GM18505 (cell line): ENCODE measurements at regions not wholly inside any gene's neighbourhood (a gene's known extent, or its start where the extent isn't known, plus 50 kb on each side); places are given as distances from the start of the nearest gene placed in this dataset.
"Not testable (repeated sequence)": the region's sequence is repeated elsewhere in the genome, so short reads cannot be mapped to it uniquely, and the experiment has no call there.

Source experiments
- ATAC-seq: cut with Tn5 transposase; IDR thresholded peaks from one replicate; pipeline ENCODE4 v1.9.1; 2021; ENCODE audit not compliant: unreplicated experiment
- POLR2A ChIP-seq: IDR thresholded peaks from 4 replicates; pipeline ENCODE4 v1.6.1; 2011; ENCODE audit warnings: borderline replicate concordance; ENCODE audit not compliant: insufficient read depth, insufficient read length; ENCODE audit errors: extremely low read depth

DNA sequence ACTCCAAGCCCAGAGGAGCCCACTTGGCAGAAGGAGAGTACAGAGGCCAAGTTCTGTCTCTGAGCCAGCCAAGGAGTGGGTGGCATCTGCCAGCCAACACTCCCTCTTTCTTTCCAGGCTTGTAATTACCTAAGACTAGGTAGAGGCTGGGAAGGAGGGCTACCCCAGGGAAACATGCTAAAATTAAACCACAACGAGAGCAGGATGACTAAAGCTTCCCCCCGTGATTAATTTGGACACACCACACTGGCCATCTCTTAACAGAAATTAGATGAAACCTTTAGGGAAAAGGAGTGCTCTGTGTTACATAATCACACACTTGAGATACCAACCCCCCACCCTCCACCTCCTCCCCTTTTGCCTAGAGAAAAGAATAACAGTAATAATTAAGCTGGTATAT, 102.1 kb upstream of the ZC3H12A start:
- TF ChIP-seq POLR2A, result no peak

DNA sequence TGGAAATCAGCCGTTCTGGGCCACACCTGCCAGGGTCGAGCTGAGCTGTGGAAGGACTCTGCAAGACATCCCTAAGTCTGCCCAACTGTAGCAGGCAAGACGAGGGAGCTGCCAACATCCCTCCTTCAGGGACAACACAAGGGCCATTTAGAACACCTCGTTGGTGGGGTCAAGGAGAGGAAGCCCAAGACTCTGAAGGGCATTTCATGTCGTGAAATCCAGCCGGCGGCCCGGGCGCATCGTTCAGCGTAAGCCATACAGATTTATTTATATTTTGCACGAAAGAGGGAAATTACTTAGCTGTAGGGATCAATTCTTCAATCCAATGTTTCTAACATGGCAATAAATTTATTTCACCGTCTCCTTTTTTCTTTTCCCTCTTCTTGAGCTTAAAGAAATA, 101.7 kb upstream of the ZC3H12A start:
- no peak for TF ChIP-seq POLR2A

More for the DNA sequence above, 102.1 kb upstream of the ZC3H12A start:
- no peak for ATAC-seq

DNA sequence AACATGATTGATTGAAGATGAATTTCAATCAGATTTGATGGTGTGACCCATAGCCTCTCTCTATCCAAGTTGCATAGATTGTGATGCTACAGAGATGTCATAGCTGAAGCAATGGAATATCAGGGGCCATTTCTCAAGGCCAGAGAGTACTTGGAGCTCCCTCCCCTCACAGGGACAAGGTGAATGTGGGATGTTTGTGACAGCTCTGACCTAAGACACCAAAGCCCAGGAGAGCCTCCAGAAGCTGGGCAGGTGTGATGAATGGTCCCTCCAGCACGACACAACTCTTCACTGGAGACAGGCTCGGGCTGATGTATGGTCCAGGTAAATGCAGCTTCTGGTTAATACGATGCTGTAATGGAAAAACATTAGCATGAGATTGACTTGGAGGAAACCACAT, 101.0 kb upstream of the ZC3H12A start:
- ATAC-seq, result no peak
- TF ChIP-seq POLR2A, result no peak

More for the DNA sequence above, 101.7 kb upstream of the ZC3H12A start:
- ATAC-seq, result no peak

DNA sequence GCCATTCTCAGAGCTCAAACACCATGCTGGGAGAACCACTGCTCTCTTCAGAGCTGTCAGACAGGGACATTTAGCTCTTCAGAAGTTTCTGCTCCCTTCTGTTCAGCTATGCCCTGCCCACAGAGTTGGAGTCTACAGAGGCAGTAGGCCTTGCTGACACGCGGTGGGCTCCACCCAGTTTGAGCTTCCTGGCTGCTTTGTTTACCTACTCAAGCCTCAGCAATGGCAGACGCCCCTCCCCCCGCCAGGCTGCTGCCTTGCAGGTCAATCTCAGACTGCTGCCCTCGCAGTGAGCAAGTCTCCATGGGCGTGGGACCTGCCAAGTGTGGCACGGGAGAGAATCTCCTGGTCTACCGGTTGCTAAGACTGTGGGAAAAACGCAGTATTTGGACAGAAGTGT, 93.8 kb upstream of the ZC3H12A start:
- not testable (repeated sequence) for ATAC-seq

DNA sequence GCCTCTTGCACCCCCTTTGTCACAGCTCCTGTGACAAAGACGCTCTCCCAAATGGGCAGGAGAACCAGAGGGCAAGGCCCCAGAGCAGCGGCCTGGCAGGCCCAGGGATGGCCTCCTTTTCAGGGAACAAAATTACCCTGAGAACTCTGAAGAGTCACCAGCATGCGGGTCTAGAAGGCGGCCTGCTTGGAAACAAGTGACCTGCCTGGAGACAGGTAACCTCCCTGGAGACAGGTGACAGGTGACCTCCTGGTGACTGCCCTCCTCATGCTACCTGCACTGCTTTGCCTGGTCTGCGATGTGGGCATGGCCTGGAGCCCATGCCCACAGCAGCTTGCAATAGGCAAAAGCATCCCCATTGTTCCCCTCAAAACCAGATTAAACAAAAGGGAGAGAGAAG, 86.5 kb upstream of the ZC3H12A start:
- no peak for TF ChIP-seq POLR2A
- ATAC-seq, result no peak

DNA sequence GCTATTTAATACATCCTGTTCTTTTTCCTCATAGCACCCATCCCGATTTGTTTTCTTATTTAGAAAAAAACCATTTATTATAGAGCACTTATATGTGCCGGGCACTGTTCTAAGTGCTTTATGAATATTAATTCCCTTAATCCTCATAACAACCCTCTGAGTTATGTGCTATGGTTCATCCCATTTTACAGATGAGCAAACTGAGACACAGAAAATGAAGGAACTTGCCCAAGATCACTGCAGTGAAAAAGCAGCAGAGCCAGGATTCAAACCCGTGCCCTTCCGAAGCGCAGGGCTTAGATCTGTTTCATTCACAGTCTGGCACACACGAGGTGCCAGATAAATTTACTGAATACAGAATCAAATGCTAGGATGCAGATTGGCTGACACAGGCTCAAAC, 85.1 kb upstream of the ZC3H12A start:
- TF ChIP-seq POLR2A, result no peak
- no peak for ATAC-seq

DNA sequence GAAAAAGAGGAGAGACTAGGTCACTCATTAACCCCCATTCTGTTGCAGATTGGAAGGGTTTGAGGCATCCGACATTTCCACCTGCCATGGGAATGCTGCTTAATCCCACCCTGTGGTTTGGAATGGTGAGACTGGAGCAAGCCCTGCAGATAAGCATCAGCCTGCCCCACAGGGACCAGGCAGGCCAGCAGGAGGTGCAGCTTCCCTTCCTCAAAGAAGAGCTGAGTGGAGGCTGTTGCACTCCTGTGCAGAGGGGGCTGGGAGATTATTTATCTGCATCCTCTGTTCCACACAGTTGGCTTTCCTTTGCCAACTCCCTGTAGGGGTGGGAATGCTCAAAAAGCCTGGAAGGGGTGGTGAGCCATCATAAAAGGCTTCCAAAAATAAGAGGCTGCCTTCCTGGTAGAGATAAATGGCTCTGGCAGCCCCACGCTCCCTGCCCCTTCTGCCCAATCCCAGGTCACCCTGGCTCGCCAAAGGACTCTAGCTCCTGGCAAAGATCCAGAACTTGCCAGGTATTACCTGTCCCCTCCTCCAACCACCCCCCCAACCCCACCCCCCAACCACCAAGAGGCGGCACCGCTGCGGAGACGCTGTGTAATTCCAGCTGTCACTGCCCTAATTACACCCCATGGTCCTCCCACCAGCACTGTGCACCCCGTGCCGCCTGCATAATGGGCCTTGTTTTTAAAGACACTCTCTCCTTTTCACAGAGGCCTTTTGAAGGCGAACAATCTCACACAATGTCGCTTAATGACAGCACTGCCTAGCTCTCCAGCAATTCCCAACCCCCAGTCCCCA, 83.0 kb upstream of the ZC3H12A start:
- no peak for TF ChIP-seq POLR2A
- no peak for ATAC-seq

DNA sequence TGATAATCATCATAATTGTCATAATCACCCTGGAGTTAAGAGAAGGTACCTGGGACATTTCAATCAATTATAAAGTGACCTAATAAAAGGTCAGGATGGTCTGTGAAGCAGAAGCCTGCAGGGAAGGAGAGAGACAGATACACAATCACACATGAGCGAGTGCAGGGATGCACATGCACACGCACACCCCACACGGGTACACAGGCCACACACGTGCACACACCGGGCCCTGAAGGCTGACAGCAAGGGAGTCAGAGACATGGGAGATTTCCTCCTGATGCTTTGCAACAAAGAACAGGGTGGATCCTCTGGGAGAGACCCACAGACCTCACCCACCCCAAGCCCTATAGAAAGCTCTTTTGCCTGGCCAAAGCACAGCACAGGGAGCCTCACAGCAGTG, 82.3 kb upstream of the ZC3H12A start:
- ATAC-seq, result no peak
- TF ChIP-seq POLR2A, result no peak

DNA sequence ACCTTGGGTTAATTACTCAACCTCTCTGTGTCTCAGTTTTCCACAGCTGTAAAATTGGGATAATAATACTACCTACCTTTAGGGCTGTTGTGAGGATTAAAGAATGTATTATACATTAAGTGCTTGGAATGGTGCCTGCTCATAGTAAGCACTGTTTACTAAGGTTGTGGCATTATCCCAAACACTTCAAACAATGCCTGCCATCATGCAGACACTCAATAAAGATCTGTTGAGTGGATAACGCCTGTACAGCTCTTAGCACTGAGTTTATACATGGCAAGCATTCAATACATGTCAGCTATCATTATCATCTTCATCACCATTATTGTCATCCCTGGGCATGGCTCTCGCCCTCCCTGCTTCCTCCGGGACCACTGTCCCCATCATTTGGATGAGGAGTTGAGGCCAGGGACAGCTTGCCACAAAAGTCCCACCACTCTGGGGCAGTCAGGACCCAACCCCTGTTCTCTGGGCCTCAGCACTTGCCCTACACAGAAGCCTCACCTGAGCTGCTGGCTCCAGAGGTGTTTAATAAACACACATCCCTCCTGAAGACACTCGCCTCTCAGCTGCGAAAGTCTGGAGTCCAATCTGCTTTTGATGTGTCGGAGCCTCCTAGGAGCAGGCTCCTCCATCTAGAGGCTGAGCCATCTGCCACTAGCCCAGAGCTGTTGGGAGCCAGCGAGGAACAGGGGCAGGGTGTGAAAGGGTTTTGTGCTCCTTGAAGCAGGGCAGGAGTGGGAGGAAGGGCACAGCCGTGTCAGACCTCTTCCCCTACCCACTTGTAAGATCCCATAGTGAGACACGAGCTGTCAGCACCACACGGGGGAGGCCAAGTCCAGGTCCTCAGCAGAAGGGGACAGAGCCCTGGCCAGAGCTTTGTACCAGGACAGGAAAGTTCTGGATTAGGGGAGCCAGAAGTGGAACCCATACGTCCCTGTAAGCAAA, 80.9 kb upstream of the ZC3H12A start:
- ATAC-seq, result no peak
- no peak for TF ChIP-seq POLR2A

DNA sequence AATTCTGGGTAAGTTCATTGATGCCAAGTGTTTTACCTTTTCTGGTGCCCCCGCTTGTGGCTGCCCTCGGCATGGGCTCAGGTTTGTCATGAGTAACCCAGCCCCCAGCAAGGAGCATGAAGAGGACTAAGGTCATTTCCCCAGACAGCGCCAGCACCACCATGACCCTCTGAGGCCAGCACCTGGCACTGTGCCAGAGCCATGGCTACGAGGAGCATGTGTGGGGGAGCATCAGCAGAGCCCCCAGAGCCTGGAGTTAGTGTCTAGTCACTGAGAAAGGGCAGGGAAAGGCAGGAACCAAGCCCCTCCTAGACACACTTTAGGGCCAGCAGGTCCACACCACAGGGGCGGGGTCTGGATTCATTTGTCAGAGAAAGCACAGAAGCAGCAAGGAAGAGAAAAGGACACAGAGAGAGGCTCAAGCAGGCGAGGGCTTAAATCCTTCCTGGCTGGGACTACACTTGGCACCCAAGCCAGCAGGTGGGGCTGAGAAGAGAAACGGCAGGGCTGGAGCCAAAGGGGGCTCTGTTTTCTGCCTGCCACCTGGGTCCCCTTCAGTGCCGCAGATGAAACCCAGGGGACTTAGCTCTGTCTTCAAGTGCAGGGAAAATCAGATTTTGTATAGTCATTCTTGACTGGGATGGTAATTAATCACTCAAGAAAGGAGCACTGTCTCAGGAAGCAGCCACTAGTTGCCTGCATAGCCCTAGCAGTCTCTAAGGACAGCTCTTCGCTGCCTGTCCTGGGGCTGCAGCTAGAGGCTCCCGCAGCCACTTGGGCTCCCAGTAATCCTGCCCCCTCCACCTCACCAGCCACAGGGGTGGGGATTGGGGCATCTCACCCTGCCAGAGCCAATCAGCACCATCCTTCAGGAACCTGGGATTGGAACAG, 79.6 kb upstream of the ZC3H12A start:
- ATAC-seq, result no peak
- TF ChIP-seq POLR2A, result no peak

DNA sequence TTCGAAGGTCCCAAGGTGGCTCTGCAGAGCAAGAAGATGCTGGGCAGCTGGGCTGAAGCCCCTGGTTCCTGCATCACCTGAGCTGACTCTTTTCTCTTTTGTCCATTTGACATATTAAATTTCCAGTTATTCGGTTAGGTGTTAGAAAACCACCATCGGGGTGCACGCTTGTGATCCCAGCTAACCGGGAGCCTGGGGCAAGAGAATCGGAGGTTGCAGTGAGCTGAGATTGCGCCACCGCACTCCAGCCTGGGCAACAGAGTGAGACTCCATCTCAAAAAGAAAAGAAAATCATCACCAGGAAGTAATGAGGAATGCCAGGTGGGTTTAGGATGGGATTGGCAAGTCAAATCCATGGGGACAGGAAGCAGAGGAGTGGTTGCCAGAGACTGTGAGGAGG, 76.3 kb upstream of the ZC3H12A start:
- ATAC-seq, result no peak
- TF ChIP-seq POLR2A, result no peak

DNA sequence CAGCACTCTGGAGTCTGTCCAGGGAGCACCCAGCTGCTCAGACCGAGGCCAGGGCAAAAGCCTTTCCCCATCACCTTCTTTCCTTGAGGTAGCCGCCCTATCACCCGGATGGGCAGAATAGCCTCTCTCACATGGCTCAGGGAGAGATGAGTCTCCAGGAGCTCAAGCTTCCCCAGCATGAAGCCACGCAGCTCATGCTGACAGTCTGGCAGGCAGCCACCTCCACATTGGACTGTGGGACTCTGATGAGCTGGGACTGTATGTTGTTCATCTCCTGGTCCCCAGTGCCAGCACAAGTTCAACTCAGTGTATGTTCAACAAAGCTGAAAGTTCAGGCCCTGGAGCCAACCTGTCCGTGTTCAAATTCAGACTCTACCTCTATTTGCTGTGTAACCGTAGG, 75.2 kb upstream of the ZC3H12A start:
- ATAC-seq, result no peak
- no peak for TF ChIP-seq POLR2A

DNA sequence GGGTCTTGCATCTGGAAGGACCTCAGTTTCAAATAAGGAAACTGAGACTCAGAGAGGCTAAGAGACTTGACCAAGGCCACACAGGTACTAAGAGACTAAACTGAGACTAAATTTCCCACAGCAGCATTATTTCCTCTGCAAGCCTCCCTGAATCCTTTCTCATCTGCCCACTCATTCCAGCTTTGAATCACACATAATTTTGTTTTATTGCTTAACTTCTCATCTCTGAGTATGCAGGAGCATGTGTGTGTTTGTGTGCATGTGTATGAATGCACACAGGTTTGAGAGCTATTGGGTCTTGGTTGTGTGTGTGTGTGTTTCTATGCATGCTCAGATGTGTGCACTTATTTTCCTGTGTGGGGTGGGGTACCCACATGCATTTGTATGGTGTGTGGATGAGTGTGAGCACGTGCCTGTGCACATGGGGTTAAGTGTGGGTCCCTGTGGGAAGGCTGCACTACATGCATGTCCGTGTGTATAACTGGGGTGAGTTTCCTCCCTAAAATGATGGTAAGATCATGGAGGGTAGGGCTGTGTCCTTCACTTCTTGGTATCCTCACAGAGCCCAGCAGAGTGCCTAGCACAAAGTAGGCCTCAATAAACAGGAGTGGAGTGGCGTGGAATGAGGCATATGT, 74.4 kb upstream of the ZC3H12A start:
- ATAC-seq, result no peak
- TF ChIP-seq POLR2A, result no peak

DNA sequence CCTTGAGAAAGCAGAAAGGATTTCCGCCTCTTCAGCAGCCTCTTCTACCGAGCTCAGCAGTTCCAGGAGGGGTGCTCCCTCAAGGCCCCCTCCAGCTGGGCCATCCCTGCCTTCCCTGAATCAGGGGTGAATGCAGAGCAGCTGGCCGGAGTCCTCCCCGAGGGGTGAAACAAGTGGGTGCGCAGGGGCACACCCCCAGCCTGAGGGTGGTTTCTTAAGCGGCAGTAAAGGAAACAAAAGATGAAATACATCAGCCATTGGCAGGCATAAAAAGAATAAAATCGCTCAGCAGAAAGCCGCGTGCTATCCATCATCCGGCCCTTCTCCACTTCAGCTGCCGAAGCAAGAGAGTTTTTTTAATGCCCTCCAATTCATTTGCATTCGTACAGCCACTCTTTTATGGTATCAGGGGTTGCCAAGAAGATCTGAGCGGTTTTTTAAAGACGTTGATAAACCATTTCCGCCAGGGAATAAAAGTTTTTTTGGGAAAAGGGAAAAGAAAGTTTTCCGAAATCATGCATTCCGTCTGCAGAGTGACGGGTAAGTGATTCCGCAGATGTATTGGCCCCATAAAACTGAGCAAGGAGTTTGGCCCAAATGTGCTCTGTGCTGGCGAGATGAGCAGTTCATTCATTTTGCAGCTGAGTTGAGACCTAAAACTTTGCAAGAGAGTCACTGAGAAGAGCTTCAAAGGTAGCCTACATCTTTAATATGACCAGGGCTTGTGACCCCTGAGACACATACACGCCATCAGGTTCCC, 73.7 kb upstream of the ZC3H12A start:
- TF ChIP-seq POLR2A, result no peak
- ATAC-seq, result no peak
